CD4-positive, alpha-beta T cell treated with Interleukin-1 beta for 1 hour (primary cell): ENCODE measurements at regions not wholly inside any gene's neighbourhood (a gene's known extent, or its start where the extent isn't known, plus 50 kb on each side); places are given as distances from the start of the nearest gene placed in this dataset.

ENCODE experiments used
- DNase-seq, 2 donors: peaks; one replicate each; pipeline ENCODE4 v3.0.0-alpha.2; 2020 to 2022

DNA sequence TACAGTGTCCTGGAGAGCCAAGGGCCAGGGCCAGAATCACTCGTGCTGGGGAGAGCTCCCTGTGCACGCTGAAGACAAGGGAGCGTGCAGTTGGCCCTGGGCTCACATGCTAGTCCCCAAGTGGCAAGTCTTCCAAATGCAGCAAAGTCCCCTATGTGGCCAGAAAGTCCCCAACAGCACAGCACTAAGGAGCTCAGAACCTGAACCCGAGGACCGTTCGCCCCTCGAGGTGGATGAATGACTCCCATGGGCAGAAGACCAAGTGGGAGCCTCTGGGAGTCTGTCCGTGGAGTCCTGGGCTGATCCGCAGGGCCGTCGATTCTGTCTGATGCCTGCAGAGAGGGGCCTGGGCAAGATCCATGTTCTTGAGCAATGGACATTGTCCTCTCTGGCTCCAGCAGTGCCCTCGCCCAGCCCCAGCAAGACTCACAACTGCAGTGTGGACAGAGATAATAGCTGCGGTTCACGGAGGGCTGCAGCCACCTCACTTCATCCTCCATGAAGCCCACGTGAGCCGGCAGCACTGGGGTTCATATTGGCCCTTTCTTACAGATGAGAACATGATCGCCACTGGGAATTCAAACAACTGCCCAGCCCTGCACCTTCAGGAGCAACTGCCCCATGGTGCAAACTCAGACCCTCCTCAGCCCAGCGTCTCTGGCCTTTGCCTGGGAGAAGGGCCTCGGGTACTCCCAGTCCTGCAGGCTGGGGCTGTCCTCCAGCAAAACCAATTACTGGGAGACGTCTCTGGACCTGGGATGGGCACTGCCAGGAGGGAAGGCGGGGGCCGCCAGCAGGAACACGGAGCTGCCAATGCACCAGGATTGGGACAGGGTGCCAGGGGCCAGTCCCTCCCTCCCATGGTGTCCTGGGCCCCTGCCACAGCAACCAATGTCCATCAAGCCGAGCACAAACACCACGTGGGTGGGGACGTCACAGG is 243.7 kb downstream of the NPHP4 start:
- DNase-seq: no peak

DNA sequence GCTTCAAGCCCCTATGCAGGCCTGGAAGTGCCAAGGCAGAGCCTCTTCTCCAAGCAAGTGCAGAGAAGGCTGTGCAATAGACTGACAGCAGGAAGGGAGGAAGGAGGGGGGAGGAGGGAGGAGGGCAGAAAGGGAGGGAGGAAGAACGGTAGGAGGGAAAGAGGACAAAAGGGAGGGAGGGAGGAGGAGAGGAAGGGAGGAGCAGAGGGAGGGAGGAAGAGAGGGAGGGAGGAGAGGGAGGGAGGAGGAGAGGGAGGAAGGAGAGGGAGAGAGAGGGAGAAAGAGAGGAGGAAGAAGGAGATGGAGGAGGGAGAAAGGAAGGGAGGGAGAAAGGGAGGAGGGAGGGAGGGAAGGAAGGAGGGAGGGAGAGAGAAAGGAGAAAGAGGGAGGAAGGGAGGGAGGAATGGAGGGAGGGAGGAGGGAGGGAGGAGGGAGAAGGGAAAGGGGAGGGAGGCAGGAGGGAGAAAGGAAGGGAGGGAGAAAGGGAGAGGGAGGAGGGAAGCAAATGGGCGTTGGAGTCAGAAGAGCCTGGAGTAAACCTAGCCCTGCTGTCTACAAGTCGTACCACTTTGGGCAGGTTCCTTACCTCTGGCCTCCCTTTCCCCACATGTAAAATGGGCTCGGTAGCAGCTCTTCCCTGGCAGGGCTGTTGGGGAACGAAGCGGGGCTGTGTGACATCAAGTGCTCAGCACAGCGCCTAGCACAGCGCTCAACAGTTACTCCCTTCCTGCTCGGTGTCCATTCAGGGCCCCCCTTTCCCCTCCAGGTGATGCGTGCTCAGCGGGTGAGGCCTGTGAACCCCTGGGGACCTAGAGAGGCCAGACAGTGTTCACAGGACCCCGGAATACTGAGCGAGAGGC is 244.6 kb downstream of the NPHP4 start:
- DNase-seq: no peak

DNA sequence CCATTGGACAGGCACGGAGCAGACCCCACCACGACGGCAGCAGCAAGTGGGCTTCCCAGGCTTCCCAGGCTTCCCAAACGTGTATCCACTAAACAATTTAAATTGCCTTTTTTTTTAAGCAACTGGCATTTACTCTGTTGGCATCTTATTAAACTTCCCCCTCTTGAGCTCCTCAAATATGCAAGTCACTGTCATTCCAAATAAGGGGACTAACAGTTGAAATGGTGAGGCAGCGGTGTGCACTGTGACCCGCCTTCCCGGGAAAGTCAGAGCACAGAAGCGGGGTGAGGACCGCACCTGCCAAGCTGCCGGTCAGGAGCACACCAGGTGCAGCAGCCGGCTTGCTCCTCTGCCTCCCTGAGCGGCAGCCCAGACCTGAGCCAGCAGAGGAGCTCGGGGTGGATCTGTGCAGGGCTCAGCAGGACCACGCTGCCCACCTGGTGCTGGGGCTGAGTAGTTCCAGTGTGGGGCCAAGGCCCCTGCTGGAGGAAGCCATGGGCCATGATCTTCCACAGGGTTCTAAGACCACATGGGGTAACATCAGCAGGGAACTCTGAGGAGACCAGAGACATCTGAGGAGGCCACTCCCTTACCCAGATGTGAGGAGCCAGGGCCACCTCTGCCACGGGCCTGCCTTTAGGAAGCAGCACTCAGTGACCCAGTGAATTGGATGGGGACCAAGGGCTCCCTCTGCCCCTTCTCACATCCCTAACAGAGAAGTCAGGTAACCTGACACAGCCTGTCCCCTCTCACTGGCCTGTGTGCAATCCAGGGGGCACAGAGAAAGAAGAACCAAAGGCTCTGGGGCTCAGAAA is 245.4 kb downstream of the NPHP4 start:
- DNase-seq: no peak

DNA sequence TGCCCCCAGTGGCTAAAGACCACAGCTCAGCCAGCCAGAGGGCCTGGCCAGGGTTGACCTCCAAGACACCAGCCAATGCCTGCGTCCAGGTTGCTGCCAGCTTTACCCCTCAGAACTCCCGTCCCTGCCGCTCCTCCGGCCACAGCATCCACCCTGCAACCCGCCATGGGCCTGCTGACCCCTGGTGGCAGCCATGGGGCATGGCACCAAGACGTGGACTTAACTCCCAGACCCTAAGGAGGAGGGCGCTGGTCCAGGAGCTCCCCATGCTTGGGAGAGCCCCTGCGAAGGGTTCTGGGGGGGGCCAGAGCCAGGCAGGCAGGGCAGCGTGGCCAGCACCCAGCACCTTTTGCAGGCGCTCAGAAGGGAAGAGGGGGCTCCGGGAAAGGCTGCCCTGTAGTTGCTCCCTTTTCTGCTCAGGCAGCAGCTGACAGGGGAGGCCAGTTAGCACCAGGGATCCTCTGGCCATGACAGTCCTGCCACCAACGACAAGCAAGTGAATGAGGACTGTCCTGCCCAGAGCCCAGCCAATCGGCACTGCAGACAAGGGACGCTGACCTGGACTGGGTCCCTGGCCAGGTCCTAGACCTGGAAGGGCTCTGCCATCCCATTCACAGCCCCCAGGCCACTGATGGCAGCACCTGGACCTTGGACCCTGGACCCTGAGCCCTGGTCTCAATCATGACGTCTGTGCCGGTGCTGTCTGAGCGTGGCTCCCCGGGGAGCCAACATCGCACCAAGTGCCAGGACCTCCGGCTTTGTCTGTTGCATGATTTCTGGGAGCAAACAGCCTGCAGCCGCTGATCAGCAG is 246.2 kb downstream of the NPHP4 start:
- DNase-seq: peak; percentile 33 to 53

DNA sequence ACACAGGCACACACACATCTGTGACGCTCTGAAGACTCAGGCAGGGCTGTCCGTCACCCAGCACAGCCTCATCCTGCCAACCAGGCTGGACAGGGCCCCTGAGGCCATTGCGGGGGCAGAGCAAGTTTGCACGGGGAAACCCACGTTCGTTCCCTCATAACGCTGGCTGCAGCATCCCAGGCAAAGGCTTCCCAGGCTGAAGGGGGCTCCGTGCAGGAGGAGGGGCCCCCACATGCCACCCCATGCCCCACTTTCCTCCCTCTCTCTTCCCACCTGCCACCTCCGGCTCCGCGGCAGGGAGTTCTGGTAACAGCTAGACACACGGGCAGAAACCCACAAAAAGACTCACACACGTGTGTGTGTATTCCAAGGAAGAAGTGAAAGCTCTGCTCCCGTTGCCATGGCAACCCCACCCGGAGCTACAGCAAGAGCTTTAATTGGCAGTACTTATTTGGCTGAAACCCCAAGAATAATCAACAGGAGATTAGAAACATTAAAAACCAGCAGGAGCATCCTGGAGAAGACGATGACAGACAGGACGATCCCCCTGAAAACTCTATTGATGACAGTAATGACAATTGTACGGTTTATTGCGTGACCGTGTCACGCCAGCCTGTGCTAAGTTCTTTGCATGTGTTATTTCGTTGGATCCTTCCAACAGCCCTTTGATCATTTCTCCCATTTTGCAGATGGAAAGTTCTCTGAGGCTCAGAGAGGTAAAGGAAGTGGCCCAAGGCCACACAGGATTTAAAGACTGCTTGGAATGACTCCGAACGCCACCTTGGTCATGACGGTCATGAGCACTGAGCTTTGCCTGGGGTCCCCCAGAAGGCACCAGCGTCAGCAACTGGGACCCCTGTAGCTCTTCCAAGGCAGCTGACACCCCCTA is 247.1 kb downstream of the NPHP4 start:
- no peak for DNase-seq

DNA sequence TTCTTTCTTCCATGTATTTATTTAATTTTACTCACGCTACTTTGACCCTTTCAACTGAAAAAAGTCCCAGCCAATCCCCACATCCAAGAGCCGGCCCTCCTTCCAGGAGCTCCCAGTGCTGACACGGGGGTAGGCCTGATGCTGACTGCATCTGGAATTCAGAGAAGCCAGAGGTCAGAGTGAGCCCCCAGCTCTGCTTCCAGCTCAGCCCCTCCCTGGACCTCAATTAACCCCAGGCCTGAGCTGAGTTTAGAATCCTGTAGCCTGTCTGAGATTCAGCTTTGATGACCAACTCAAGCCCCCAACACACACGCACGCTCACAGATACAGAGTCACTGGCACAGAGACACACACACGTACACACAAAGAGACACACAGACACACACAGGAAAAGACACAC is 247.9 kb downstream of the NPHP4 start:
- no peak for DNase-seq

DNA sequence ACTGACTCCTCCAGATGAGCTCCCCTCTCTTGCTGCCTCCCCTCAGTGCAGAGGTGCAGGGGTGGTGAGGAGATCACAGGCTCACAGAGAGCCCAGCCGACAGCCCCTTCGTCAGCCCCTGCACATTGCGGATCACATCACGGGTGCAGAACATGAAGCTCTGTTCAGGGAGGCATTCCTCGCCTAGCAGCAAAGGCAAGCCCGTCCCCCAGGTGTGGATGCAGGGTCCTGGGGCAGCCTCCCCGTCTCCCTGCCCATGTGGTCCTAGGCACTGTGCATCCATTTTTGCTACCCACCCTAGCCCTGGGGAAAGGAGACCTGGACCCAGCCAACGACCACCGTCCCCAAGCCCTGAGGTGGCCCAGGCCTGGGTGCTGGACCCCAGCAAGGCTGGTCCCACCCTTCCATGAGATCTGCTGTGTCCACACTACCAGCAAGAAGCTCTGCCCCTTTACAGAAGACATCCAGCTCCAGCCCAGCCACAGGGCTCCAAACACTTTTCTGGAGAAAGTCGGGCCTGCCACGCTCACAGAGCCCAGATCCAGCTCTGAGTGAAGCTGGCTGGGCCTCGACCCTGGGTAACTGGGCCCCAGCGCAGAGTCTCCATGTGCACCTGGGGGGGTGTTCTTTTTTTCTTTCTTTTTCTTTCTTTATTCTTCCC is 248.7 kb downstream of the NPHP4 start:
- no peak for DNase-seq

DNA sequence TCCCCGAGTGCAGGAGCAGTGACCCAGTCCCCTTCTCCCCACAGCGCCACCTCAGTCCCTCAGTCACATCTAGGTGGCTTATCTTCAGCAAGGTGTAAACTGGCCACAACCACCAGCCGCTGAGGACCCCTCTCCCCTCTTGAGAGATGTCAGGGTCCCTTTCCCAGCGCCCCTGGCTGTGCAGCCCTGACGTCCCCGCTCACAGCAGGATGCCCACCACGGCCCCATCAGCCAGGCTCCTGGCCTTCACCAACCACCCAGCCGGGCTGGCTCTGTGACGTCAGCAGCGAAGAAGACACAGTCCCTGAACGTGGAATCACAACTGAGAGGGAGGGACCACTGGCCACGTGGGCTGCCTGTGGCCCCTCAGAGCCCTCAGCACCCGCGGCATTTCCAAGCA is 249.4 kb downstream of the NPHP4 start:
- no peak for DNase-seq

DNA sequence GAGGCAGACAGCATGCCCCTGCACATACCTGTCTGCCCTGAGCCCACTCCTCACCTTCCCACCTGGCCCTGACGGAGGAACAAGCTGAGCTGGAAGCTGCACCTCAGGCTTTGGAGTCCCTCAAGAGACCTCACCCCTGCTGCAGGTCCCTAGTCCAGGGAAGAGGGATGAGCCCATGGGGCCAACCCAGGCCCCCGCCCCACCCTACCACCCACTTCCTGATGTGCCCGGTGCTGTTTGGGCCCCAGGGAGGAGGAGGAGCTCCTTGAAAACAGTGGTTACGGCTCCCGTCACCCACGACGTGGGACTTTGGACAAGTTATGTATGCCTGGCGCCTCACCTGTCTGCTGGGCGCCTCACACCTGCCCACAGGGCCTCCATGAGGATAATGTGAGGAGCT is 250.2 kb downstream of the NPHP4 start:
- no peak for DNase-seq

DNA sequence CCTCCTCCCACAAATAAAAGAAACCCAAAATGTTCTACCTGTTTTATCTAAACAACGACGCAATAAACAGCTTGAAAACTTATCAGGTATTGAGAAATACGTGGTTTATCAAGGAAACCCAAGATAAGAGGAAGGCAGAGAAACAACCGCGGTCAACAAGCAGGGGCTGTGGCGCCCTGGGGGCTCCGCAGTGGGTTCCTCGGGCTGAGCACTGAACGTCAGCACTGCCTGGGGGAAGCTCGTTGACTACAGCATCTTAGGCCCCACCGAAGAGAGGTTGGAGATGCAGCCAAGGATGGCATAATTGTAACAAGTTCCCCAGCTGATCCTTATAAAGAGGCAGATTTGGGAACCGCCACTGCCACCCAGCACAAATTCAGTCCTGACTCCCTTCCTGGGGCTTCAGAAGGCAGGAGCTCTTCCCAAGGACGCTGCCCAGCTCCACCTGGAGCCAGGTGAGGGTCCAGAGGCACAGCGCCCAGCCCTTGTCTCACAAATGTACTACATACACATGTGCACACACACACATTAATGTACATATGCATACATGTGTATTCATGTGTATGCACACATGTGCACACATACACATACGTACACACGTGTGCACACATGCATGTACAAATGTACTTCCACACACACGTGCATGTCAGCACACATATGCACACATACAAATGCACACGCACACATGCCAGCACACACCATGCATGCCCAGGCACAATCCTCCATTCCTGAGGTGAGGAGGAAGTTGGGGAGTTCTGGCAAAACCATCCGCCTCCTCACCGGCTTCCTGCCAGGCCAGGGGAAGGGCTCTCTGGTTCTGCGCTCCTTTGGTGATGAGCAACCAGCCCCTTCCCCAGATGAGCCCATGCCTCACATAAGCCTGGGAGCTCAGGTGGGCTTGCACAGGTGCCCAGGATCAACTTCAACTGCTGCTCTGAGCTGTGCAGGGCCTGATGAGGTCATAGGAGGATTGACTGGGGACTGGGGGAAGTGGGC is 251.1 kb downstream of the NPHP4 start:
- no peak for DNase-seq

DNA sequence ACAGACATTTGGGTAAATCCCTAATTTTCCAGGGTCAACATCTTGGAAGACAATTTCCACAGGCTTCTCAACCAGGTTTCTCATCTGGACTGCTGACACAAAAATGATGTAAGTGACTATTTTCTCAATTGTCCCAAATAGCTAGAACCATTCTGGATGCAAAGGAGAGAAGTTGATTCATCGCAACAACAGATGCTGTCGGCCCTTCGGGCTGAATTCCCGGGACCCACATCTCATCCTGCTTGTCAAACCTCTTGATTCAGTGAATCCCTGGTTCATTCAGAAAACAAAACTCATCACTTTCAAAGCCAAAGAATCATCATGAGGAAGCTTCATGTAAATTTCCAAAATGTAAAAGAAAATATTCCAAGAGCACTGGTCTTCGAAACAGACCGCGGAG is 251.8 kb downstream of the NPHP4 start:
- DNase-seq: no peak

DNA sequence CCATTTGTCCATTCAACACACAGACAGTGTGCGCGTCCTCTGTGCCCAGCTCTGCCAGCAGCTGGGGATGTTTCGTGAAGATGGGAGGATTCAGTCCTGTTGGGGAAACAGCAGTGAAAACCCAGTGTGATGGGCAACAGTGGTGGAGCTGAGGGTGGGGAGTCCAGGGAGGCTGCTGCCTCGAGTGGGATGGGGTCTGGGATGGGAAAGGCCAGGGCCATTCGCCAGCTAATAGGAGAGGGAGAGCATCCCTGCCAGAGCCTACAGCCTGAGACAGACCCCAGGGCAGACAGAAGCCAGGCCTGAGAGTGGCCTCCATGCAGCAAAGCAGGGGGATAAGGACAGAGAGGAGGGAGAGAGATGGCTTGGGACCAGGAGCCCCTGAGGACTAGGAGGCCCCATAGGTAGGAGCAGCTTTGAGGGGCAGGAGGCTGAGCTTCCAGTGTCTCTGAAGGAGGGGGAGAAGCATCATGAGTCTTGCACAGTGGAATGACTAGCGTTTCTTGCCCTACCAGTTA is 252.6 kb downstream of the NPHP4 start:
- no peak for DNase-seq

DNA sequence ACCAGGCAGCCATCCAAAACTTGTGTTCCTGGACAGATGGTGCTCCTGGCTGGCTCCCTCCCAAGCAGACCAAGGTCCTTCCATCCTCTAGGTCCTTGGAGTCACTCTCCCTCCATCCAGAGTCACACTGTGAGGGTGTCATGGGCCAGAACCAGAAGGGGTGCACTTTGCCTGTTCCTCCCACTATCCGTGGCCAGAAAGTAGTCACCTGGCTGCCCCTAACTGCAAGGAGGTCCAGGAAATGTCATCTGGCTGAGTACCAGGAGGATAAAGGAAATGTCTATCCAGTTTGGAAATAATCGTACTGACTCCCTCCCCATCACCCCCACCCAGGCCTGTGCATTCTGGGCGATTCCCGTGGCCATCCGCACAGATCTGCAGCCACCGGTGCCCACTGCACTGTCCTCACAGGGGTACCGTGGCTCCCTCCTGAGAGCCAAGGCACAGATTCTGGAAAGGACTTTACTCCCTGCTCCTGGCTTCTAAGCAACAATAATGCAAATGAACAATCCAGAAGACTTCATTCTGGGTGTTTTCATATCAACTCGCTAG is 253.2 kb downstream of the NPHP4 start:
- DNase-seq: no peak

DNA sequence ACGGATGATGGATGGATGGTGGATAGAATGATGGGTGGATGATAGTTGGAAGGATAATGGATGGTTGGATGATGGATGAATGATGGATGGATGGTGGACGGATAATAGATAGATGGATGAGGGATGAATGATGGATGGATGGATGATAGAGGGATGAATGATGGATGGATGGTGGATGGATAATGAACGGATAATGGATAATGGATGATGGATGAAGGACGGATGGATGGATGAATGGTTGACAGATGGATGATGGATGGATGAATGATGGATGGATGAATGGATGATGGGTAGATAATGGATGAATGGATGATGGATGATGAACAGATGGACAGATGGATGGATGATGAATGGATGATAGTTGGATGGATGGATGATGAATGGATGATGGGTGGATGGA is 255.1 kb downstream of the NPHP4 start:
- no peak for DNase-seq

DNA sequence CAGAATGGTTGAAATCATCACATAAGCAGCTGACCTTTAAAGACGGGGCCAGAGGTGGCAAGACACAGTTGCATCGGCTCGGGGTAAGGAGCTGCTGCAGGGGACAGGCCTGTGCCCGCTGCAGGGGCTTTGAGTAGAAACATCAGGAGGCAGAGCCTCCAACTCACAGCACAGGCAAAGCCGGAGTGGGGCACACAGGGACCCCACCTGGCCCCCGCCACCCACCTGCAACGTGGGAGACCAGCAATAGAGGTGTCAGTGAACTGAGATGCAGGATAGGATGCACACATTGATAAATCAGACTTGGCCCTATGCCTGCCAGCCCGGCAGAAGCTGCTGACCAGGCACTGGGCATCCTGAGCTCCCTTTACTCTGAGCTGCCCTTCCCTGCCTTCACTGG is 257.2 kb downstream of the NPHP4 start:
- no peak for DNase-seq

DNA sequence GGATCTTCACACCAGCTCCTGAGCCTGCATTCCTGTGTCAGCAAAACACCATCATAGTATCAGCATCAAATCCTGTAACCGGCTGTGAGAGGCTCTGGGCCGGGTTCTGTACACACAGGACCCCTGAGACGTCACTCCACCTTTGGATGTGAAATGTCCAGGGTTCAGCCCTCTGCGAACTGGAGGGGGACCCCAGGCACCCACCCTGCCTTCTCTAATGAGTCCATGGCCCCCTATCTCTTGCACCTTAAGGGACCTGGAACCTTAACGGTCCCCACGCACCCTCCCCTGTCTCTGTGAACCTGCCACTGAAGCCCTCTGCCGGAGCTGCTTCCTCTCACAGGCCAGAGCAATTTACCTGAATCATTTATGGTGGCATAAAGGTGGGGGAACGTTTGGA is 257.8 kb downstream of the NPHP4 start:
- no peak for DNase-seq

DNA sequence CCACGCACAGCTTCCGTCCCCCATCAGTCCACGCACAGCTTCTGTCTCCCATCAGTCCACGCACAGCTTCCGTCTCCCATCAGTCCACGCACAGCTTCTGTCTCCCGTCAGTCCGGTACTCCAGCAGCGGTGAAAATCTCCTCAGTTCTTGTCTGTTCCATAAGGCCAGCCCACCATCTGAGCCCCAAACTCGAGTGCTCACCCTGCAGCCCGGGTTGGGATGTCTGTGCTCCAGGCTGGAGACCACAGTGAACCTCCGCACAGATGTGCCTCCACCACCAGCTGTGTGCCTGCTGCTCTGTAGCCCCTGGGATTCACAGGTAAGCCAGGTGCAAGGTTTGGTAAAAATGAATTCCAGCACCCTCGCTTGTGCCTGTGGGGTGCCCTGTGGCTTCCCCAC is 258.6 kb downstream of the NPHP4 start:
- no peak for DNase-seq

DNA sequence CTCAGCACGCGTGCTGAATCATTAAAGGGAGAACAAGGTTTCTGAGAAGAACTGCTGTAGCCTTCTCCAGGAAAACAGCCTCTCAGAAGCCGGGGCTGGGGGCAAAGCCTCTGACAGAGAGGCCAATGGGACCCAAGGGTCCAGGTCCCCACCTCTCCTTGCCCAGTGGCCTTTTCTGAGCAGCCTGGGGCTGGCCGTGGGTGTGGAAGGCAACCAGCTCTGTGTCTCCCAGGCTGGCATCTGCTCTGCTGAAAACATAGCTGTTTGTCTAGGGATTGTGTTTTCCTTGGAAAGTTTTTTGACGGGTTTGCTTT is 261.2 kb downstream of the NPHP4 start:
- no peak for DNase-seq
